ENCODE measurements at regions not wholly inside any gene's neighbourhood (a gene's known extent, or its start where the extent isn't known, plus 50 kb on each side); places are given as distances from the start of the nearest gene placed in this dataset.

DNA sequence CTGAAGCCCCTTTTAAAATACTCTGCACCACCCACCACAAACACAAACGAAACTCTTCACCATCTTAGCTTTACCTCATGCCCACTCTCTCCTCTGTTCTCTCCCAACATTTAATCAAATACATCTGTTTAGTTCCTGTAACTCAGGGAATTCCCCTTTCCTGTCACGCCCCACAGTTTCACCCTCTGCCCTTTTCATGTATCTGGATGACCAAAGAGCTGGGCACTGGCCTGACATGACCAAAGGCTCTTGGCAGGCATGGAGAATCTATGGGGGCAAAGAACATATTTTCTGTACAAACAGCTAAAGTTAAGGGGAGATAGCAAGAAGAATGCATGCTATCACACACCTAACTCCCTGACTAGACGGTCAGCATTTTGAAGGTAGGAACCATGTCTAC, 270.0 kb downstream of the TBL1XR1 start:
- TF ChIP-seq, protein P1, sequence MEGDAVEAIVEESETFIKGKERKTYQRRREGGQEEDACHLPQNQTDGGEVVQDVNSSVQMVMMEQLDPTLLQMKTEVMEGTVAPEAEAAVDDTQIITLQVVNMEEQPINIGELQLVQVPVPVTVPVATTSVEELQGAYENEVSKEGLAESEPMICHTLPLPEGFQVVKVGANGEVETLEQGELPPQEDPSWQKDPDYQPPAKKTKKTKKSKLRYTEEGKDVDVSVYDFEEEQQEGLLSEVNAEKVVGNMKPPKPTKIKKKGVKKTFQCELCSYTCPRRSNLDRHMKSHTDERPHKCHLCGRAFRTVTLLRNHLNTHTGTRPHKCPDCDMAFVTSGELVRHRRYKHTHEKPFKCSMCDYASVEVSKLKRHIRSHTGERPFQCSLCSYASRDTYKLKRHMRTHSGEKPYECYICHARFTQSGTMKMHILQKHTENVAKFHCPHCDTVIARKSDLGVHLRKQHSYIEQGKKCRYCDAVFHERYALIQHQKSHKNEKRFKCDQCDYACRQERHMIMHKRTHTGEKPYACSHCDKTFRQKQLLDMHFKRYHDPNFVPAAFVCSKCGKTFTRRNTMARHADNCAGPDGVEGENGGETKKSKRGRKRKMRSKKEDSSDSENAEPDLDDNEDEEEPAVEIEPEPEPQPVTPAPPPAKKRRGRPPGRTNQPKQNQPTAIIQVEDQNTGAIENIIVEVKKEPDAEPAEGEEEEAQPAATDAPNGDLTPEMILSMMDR (IDR thresholded peaks at IDR 0.05; ENCODE audit: insufficient read depth, missing control alignments) = no peak
- FAIRE-seq (no peak), DNase-seq (ENCODE audit: insufficient read length, low spot score) (no peak)

DNA sequence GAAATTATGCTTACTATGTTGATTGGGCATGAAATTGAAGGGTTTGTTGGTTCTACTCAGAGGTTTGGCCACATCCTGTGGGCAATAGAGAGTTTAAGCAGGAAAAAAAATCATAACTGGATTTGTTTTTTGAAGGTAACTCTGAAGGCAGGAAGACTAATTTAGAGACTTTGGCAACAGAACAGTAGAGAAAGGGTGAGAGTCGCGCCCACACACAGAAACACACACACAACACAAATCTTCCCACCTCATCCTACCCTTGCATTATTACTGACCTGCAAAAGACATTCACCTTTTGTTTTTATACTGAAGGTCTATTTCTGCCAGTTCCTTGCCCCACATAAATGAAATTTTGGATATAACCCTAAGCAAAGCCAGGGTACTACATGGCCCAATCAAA, 270.6 kb downstream of the TBL1XR1 start:
- DNase-seq (ENCODE audit: insufficient read length, low spot score) (no peak), FAIRE-seq (no peak)
- TF ChIP-seq, protein P1 (IDR thresholded peaks at IDR 0.05; ENCODE audit: insufficient read depth, missing control alignments) = no peak

DNA sequence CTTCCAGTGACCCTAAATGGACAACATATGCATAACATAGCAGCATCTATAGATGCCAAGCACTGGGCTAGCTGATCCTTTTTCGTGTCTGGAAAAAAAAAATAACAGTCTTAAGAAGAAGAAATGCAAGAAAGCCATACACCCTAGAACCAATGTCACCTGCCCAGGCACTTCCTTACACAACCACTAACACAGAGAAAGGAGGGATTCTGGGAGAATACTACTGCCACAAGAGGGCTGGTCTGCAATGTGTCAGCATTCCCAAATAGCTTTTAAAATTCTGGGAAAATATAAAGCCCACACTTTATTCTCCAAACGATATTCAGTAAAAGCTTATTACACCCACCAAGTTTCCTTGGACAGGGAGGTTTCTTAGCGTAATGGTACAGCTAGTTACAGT, 271.2 kb downstream of the TBL1XR1 start:
- TF ChIP-seq, protein P1 (IDR thresholded peaks at IDR 0.05; ENCODE audit: insufficient read depth, missing control alignments) = no peak
- no peak for DNase-seq (ENCODE audit: insufficient read length, low spot score)
- no peak for FAIRE-seq

DNA sequence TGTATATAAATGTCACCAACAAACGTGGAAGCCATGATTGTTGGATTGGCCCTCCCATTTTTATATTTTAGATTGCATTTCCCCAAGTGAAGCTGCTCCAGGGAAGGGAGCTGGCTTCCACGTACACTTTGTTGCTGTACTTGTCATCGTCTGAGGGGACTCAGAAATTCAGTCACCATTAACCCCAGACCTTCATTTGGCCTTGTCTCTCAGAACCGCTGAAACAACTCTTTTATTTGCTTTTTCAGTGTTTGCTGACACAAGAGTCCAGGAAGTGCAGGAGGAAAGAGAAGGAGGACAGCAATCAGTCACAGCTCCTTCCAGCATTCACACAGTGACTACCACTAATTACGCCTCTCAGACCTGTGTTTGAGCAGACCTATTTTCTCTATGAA, 276.5 kb downstream of the TBL1XR1 start:
- TF ChIP-seq, protein P1 (IDR thresholded peaks at IDR 0.05; ENCODE audit: insufficient read depth, missing control alignments) = no peak
- DNase-seq (ENCODE audit: insufficient read length, low spot score) = no peak
- FAIRE-seq = no peak

DNA sequence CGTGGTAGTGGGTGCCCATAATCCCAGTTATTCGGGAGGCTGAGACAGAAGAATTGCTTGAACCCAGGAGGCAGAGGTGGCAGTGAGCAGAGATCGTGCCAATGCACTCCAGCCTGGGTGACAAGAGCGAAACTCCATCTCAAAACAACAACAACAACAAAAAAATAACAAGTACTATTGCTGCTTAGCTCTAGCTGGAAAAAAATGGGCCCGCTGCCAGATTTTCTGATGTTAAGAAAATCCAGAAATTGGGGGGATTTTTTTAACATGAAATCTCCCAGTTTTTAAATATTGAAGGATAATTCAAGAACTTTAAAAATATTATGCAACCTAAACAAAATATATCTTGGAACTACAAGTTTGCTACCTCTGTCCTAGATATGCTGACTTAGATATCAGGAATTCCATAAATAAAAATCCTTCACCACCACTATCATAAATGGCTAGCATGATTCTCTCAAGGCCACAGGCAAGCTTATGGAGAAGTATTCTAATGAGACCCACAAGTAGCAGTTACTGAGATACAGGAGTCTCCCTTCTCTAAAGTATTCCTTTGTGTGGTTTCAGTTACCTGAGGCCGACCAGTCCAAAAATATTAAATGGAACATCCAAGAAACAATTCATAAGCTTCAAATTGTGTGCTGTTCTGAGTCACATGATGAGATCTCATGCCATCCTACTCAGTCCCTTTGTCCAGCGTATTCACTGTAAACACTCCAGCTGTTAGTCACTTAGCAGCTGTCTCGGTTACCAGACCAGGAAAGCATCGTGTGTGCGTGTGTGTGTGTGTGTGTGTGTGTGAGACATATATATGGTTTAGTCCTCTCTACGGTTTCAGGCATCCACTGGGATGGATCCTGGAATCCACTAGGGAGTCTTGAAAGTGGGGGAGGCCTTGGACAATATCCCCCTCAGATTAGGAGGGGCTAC, 277.2 kb downstream of the TBL1XR1 start:
- FAIRE-seq (no peak), DNase-seq (ENCODE audit: insufficient read length, low spot score) (no peak)
- TF ChIP-seq, protein P1 (IDR thresholded peaks at IDR 0.05; ENCODE audit: insufficient read depth, missing control alignments) = no peak

DNA sequence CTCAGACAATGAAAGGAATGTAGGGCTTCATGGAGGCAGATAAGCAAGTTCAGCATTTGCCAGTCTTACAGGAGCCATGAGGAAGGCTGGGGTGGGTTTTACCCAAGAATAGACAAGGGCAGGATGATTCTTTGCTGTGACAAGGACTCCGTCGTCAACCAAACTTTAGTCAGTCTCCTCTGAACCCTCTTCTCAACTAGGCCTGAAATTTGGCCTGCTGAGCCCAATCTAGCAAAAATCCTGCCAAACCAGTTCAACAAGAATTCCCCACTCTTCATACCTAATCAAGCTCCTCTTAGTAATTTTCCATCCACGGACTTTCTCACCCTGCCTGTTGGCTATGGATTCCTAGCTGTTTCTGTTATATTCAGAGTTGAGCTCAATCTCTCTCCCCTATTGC, 280.5 kb downstream of the TBL1XR1 start:
- TF ChIP-seq, protein P1 (IDR thresholded peaks at IDR 0.05; ENCODE audit: insufficient read depth, missing control alignments) = no peak
- FAIRE-seq (no peak), DNase-seq (ENCODE audit: insufficient read length, low spot score) (no peak)

DNA sequence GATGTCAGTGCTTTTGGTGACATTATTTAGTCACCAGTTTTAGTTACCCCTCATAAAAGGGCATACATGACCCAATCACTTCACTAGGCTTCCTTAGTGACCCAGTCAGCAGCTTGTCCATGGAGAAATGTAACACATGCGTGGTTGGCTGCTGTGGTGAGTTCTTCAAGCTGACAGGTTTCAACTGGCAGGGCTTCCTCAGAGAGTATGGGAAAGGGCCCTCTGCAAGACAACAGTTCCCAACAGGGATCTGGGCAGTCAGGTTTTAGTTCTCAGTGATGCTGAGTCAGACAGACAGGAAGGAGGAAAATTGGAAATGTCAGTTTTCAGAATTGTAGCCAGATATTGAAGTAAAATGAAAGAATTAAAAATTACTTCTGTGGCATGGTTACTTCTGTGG, 282.5 kb downstream of the TBL1XR1 start:
- DNase-seq (ENCODE audit: insufficient read length, low spot score) (no peak), FAIRE-seq (no peak)
- TF ChIP-seq, protein P1 (IDR thresholded peaks at IDR 0.05; ENCODE audit: insufficient read depth, missing control alignments) = no peak

Data from D721Med (cell line).